ENCODE measurements at regions not wholly inside any gene's neighbourhood (a gene's known extent, or its start where the extent isn't known, plus 50 kb on each side); places are given as distances from the start of the nearest gene placed in this dataset.
A peak's percentile ranks its signal among the peaks of the same experiment; 100 is the strongest.

- no peak for TF ChIP-seq CTCF (IDR thresholded peaks at IDR 0.05; ENCODE audit: low read length, missing control alignments)
- no peak overlapping the region for H3K4me3 ChIP-seq (replicated peaks; ENCODE audit: low read depth, low read length)
- DNase-seq (ENCODE audit: low read depth), result no peak
Observed at GRCh38 chr3:23644099-23644498, 161.7 kb upstream of the UBE2E1 start.

GRCh38 chr3:23644676-23645075 is 161.1 kb upstream of the UBE2E1 start:
- no peak for DNase-seq (ENCODE audit: low read depth)
- H3K4me3 ChIP-seq (replicated peaks; ENCODE audit: low read depth, low read length), result no peak overlapping the region
- no peak for TF ChIP-seq CTCF (IDR thresholded peaks at IDR 0.05; ENCODE audit: low read length, missing control alignments)

- no peak for DNase-seq (ENCODE audit: low read depth)
- no peak for TF ChIP-seq CTCF (IDR thresholded peaks at IDR 0.05; ENCODE audit: low read length, missing control alignments)
- H3K4me3 ChIP-seq (replicated peaks; ENCODE audit: low read depth, low read length), result no peak overlapping the region
Observed at GRCh38 chr3:23645533-23646183, 160.1 kb upstream of the UBE2E1 start.

- no peak overlapping the region for H3K4me3 ChIP-seq (replicated peaks; ENCODE audit: low read depth, low read length)
- no peak for TF ChIP-seq CTCF (IDR thresholded peaks at IDR 0.05; ENCODE audit: low read length, missing control alignments)
- DNase-seq (ENCODE audit: low read depth), result no peak
Observed at GRCh38 chr3:23646184-23646920, 159.4 kb upstream of the UBE2E1 start.

GRCh38 chr3:23647706-23648258 is 158.0 kb upstream of the UBE2E1 start:
- no peak for TF ChIP-seq CTCF (IDR thresholded peaks at IDR 0.05; ENCODE audit: low read length, missing control alignments)
- H3K4me3 ChIP-seq (replicated peaks; ENCODE audit: low read depth, low read length), result no peak overlapping the region
- no peak for DNase-seq (ENCODE audit: low read depth)

- TF ChIP-seq CTCF (IDR thresholded peaks at IDR 0.05; ENCODE audit: low read length, missing control alignments), result no peak
- peak; percentile 46 for DNase-seq (ENCODE audit: low read depth)
- no peak overlapping the region for H3K4me3 ChIP-seq (replicated peaks; ENCODE audit: low read depth, low read length)
Observed at GRCh38 chr3:23648326-23648995, 157.3 kb upstream of the UBE2E1 start.

Data from fibroblast of pulmonary artery (primary cell).